ENCODE measurements at regions not wholly inside any gene's neighbourhood (a gene's known extent, or its start where the extent isn't known, plus 50 kb on each side); places are given as distances from the start of the nearest gene placed in this dataset.

GRCh38 chr3:80663426-80663825 is 895.6 kb upstream of the ROBO1 start:
- Histone ChIP-seq H3K27ac (no peak overlapping the region), H3K4me1 (no peaks in the 10 kb centered on the region), H3K27me3 (no peaks in the 10 kb centered on the region), H3K4me3 (no peak overlapping the region), H3K36me3 (no peaks in the 10 kb centered on the region), H3K9me3 (peaks cover 0 to 7% (median 1%) of the 10 kb centered on the region in 12 donors)
- TF ChIP-seq CTCF (IDR thresholded peaks at IDR 0.05) = no peak
- TF ChIP-seq POLR2A (IDR thresholded peaks at IDR 0.05) = no peak
- WGBS, 4 donors = 42 to 64% (median 54%) methylated on average over 3 of the region's 3 CpGs
- intact Hi-C loops (cut with DNase I) = no loop called here
- DNase-seq = no peak
- no peak for ATAC-seq

GRCh38 chr3:80655216-80655615 is 887.4 kb upstream of the ROBO1 start:
- no peak overlapping the region for H3K27ac ChIP-seq
- no peaks in the 10 kb centered on the region for H3K27me3 ChIP-seq
- no peak overlapping the region for H3K4me3 ChIP-seq
- 92 to 96% (median 94%) methylated on average over 3 of the region's 3 CpGs for WGBS, 4 donors
- intact Hi-C loops (cut with DNase I) = no loop called here
- no peak for ATAC-seq
- DNase-seq = no peak
- H3K9me3 ChIP-seq = peaks cover 0 to 14% (median 0%) of the 10 kb centered on the region in 12 donors
- TF ChIP-seq CTCF (IDR thresholded peaks at IDR 0.05) = no peak
- H3K4me1 ChIP-seq = no peaks in the 10 kb centered on the region
- H3K36me3 ChIP-seq = no peaks in the 10 kb centered on the region

- intact Hi-C loops (cut with DNase I) = no loop called here
- Histone ChIP-seq H3K4me3 (no peak overlapping the region), H3K9me3 (peaks cover 0 to 10% (median 0%) of the 10 kb centered on the region in 12 donors), H3K27me3 (no peaks in the 10 kb centered on the region), H3K4me1 (no peaks in the 10 kb centered on the region), H3K36me3 (no peaks in the 10 kb centered on the region), H3K27ac (no peak overlapping the region)
- TF ChIP-seq POLR2A (IDR thresholded peaks at IDR 0.05) (no peak), CTCF (IDR thresholded peaks at IDR 0.05) (no peak)
- DNase-seq = no peak
- ATAC-seq = no peak
Observed at GRCh38 chr3:80649170-80649569, 881.4 kb upstream of the ROBO1 start.

- WGBS, 4 donors = 79 to 88% (median 80%) methylated on average over 4 of the region's 4 CpGs
- H3K9me3 ChIP-seq = peaks cover 0 to 9% (median 0%) of the 10 kb centered on the region in 12 donors
- H3K4me1 ChIP-seq = no peaks in the 10 kb centered on the region
- no peak for TF ChIP-seq POLR2A (IDR thresholded peaks at IDR 0.05)
- TF ChIP-seq CTCF (IDR thresholded peaks at IDR 0.05) = no peak
- no peaks in the 10 kb centered on the region for H3K27me3 ChIP-seq
- no peak overlapping the region for H3K4me3 ChIP-seq
- no peak overlapping the region for H3K27ac ChIP-seq
- ATAC-seq (no peak), DNase-seq (no peak)
- no peaks in the 10 kb centered on the region for H3K36me3 ChIP-seq
- intact Hi-C loops (cut with DNase I) = no loop called here
Observed at GRCh38 chr3:80643421-80643820, 875.6 kb upstream of the ROBO1 start.

Data from heart left ventricle (tissue), 16 donors.